ENCODE measurements at regions not wholly inside any gene's neighbourhood (a gene's known extent, or its start where the extent isn't known, plus 50 kb on each side); places are given as distances from the start of the nearest gene placed in this dataset.
"Not testable (repeated sequence)": the region's sequence is repeated elsewhere in the genome, so short reads cannot be mapped to it uniquely, and the experiment has no call there.

DNA sequence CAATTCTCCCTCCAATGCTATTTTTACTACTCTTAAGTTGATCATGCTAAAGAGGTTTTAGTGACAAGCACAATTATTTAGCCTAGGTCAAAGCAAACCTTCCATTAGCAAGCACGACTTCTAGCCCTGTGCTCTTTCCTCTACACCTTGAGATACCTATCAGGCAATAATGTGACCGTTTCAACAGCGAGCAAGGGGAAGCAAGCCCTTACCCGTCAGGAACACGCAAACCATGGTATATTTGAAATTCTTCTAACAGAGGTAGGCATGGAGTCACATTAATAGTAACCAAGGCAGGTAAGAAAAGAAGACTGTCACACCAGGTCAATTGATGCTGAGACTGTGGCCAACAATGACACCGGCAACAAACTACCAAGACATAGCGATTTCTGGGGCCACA lies 68.9 kb upstream of the VGLL4 start:
- H3K4me3 ChIP-seq (replicated peaks in 1 of 2; ENCODE audit: low read depth in 2 of 2, low read length in 2 of 2), result no peak overlapping the region
- TF ChIP-seq, protein P1, sequence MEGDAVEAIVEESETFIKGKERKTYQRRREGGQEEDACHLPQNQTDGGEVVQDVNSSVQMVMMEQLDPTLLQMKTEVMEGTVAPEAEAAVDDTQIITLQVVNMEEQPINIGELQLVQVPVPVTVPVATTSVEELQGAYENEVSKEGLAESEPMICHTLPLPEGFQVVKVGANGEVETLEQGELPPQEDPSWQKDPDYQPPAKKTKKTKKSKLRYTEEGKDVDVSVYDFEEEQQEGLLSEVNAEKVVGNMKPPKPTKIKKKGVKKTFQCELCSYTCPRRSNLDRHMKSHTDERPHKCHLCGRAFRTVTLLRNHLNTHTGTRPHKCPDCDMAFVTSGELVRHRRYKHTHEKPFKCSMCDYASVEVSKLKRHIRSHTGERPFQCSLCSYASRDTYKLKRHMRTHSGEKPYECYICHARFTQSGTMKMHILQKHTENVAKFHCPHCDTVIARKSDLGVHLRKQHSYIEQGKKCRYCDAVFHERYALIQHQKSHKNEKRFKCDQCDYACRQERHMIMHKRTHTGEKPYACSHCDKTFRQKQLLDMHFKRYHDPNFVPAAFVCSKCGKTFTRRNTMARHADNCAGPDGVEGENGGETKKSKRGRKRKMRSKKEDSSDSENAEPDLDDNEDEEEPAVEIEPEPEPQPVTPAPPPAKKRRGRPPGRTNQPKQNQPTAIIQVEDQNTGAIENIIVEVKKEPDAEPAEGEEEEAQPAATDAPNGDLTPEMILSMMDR (IDR thresholded peaks at IDR 0.05; ENCODE audit: low read depth, low read length), result no peak
- no peak for DNase-seq (ENCODE audit: low read depth in 2 of 2)

DNA sequence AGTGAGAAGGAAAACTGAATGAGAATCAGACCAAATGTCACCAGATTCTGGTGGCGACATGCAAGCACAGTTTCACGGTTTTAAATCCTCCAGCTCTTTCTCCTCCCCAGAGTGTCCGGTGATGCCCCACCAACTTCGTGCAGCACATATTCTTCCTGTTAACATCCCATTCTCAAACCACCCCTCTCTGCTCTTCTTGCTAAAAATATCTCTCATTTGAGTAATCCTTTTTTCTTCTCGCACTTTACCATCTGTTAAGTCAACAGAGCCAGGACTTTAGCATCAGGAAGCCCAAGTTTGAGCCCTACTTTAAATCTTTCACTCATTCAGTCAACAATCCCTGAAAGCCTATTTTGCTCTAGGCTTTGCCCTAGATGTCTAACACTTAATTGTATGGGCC lies 68.2 kb upstream of the VGLL4 start:
- no peak for DNase-seq (ENCODE audit: low read depth in 2 of 2)
- TF ChIP-seq, protein P1 (IDR thresholded peaks at IDR 0.05; ENCODE audit: low read depth, low read length), result no peak
- H3K4me3 ChIP-seq (replicated peaks in 1 of 2; ENCODE audit: low read depth in 2 of 2, low read length in 2 of 2), result no peak overlapping the region

DNA sequence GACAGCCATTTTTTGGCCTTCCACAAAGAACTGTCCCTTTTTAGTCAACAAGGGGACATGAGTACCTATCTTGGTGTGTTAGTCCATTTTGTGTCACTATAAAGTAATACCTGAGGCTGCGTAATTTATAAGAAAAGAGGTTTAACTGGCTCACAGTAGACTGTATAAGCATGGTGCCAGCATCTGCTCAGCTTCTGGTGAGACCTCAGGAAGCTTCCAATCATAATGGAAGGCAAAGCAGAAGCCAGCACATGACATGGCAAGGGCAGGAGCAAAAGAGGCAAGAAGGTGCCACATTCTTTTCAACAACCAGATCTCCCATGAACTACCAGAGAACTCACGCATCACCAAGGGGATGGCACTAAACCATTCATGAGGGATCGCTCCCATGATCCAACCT lies 66.1 kb upstream of the VGLL4 start:
- TF ChIP-seq, protein P1 (IDR thresholded peaks at IDR 0.05; ENCODE audit: low read depth, low read length), result no peak
- no peak for DNase-seq (ENCODE audit: low read depth in 2 of 2)

DNA sequence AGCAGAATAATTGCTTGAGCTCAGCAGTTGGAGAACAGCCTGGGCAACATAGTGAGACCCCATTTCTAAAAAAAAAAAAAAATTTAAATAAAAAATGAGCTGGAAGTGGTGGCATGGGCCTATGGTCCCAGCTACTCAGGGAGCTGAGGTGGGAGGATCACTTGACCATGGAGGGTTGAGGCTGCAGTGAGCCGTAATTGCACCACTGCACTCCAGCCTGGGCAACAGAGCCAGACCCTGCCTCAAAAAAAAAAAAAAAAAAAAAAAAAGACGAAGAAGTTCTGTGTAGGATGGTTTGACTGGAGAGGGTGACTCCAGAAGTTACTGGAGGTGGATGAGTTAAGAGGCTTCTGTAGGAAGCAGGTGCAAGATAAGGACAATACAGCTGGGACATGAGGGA lies 63.4 kb upstream of the VGLL4 start:
- not testable (repeated sequence) for H3K4me3 ChIP-seq (replicated peaks in 1 of 2; ENCODE audit: low read depth in 2 of 2, low read length in 2 of 2); DNase-seq (ENCODE audit: low read depth in 2 of 2)

More for the DNA sequence above, 66.1 kb upstream of the VGLL4 start:
- H3K4me3 ChIP-seq (replicated peaks in 1 of 2; ENCODE audit: low read depth in 2 of 2, low read length in 2 of 2), result no peak overlapping the region

DNA sequence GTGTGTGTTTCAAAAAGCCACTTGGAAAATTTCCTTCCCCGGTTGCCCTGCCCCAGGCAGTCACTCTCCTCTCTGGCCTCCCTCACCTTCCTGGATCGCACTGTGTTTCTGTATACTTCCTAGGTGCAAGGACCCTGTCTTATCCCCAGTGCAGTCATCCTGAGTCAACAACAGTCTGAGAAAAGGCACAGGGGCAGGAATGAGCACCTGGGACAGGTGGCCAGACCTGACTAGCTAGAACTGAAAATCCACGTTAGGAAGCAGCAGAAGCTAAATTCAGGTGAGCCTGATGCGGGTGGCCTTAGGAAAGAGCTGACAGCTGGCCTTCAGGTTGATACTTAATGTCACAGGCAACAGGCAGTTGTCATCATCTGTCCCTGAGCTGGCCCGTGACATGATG lies 62.9 kb upstream of the VGLL4 start:
- DNase-seq (ENCODE audit: low read depth in 2 of 2), result no peak
- no peak overlapping the region for H3K4me3 ChIP-seq (replicated peaks in 1 of 2; ENCODE audit: low read depth in 2 of 2, low read length in 2 of 2)
- TF ChIP-seq, protein P1 (IDR thresholded peaks at IDR 0.05; ENCODE audit: low read depth, low read length), result no peak

DNA sequence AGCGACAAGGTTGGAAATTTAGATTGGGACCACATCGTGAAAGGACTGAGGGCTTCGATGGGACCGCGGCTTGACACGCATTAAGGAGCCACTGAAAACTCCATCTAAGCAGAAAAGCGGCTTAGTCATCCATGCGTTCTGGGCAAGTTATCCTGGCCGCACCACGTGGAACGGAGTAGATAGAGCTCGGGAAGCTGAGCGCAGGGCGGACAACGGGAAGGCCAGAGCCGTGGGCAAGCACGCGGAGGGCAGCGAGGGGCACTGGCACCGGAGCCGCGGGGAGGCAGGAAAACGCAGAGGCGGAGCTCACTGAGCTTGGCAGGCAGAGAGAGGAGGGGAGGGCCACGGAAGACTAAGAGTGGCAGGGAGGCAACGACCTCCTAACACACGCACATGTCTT lies 61.3 kb upstream of the VGLL4 start:
- TF ChIP-seq, protein P1 (IDR thresholded peaks at IDR 0.05; ENCODE audit: low read depth, low read length), result no peak
- H3K4me3 ChIP-seq (replicated peaks in 1 of 2; ENCODE audit: low read depth in 2 of 2, low read length in 2 of 2), result no peak overlapping the region
- DNase-seq (ENCODE audit: low read depth in 2 of 2), result no peak

DNA sequence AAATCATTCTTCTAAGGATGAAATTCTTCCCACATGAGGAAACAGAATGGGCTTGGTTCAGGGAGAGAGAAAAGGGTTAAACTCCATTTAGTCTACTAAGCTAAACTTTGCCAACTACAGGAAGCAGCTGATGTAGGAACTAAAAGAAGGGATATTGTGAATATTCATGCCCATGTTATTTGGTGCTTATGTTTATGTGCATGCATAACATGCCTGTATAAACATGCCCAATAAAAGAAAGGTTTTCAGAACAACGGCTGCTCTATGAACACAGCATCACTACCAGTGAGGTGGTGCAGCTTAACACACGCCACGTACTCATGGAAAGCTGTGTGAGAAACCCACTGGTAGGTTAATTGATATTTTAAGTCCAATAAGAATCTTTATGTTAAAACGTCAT lies 59.4 kb upstream of the VGLL4 start:
- DNase-seq (ENCODE audit: low read depth in 2 of 2), result no peak
- no peak overlapping the region for H3K4me3 ChIP-seq (replicated peaks in 1 of 2; ENCODE audit: low read depth in 2 of 2, low read length in 2 of 2)
- TF ChIP-seq, protein P1 (IDR thresholded peaks at IDR 0.05; ENCODE audit: low read depth, low read length), result no peak
